ENCODE measurements at regions not wholly inside any gene's neighbourhood (a gene's known extent, or its start where the extent isn't known, plus 50 kb on each side); places are given as distances from the start of the nearest gene placed in this dataset.
"Not testable (repeated sequence)": the region's sequence is repeated elsewhere in the genome, so short reads cannot be mapped to it uniquely, and the experiment has no call there.

GRCh38 chr16:87143661-87144121 is 173.5 kb downstream of the C16orf95 start:
- DNase-seq: no peak

GRCh38 chr16:87144232-87144631 is 173.0 kb downstream of the C16orf95 start:
- DNase-seq: no peak

DNA sequence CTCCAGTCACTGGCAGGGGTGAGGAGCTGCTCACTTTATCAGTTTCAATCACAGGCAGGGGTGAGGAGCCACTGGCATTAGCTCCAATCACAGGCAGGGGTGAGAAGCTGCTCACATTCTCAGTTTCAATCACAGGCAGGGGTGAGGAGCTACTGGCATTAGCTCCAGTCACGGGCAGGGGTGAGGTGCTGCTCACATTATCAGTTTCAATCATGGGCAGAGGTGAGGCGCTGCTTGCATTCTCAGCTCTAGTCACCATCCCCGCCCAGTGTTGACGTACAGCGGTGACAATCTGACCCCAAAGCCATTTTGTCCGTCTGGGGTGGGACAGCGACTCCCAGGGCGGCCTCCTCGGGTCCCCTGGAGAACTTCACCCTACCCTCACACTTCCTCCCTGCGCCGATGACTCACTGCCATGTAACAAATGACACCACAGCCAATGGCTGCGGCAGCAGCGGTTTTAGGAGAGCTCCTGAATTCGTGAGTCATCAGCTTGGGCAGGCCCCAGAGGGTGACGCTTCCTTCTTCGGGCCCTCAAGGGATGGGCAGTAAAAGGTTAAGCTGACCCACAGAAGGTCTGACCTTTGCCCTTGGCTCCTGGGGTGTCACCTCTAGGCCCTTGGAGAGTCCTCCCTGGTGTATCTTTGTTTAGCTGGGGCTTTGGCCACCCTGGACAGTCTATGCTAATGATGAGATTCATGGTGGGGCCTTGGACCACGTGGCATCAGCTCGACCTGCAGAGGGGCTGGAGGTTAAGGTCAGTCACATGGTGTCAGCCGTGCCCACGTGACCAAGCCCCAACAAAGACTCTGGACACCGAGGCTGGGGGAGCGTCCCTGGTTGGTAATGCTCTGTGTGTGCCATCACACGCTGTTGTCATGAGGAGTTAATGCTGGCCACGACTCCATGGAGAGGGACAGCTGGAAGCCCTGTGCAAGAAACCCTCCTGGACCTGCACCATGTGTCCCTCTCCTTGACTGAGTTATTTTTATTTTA is 171.7 kb downstream of the C16orf95 start:
- no peak for DNase-seq

DNA sequence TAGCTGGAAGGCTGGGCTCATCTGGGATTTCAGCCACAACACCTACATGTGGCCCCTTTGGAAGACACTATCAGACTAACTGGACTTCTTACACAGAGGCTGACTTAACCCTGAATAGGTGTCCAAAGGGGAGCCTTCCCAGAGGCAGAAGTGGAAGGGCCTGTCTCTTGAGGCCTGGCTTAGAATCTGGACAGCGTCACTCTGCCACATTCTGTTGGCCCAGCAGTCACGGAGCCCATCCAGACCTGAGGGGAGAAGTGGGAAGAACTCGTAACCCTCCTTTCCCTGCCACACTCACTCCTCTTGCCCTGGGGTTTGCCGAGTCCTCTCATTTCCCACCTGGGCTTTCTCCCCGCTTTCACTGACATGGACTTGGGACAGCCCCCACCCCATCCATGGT is 170.5 kb downstream of the C16orf95 start:
- no peak for DNase-seq

DNA sequence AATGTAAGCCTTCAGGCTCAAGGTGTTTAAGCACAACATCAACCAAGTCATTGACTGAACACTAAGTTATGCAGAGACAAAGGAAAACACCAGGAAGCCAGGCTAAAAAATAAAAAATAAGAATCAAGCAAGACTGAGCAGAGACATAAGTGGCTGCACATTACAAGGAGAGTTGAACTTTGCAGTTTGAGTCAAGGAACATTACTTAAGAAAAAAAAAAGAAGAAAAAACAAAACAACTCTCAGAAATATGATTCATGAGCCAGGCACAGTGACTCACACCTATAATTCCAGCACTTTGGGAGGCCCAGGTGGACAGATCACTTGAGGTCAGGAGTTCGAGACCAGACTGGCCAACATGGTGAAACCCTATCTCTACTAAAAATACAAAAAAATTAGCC is 168.1 kb downstream of the C16orf95 start:
- DNase-seq: no peak

DNA sequence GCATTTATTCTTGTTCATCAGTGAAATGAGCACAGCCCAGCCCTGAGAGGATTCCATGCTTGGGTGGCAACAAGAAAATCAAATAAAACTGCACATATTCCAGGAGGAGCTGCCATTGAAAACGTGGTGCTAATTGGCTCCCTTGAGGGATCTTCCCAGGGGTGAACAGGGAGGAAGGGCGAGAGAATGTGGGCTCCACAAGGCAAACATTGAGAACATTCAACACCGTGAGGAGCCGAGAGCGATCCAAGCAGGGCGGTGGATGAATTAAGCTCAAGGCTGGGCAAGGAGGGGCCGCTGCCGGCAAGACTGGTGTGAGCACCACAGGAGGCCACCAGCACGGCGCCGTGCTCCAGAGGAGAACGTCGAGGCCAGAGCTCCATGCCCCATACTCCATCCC is 166.9 kb downstream of the C16orf95 start:
- no peak for DNase-seq

- no peak for DNase-seq
Measured at GRCh38 chr16:87150681-87151280, 166.4 kb downstream of the C16orf95 start.

- DNase-seq: no peak
Measured at GRCh38 chr16:87152221-87152755, 164.9 kb downstream of the C16orf95 start.

- DNase-seq: no peak
Measured at GRCh38 chr16:87153326-87153725, 163.9 kb downstream of the C16orf95 start.

DNA sequence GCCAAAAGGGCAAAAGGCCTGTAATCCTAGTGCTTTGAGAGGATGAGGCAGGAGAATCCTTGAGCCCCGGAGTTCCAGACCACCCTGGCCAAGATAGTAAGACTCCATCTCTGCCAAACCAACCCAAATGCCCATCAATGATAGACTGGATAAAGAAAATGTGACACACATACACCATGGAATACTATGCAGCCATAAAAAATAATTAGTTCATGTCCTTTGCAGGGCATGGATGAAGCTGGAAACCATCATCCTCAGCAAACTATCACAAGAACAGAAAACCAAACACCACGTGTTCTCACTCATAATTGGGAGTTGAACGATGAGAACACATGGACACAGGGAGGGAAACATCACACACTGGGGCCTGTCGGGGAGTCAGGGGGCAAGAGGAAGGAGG is 161.9 kb downstream of the C16orf95 start:
- DNase-seq: not testable (repeated sequence)

DNA sequence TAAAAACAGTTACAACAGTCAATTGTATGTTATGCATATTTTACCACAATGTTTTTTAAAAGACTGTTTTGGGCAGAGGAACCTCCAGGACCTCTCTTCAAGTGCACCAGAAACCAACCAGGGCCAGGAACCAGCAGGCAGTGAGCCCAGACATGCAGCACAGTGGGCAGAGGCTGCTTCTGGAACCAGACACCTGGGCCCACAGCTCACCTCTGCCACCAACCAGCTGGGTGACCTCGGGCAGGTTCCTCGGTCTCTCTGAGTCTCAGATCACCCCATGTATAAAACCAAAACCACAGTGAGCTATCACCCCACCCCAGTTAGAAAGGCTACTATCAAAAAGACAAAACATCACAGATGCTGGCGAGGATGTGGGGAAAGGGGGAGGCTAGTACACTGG is 161.0 kb downstream of the C16orf95 start:
- DNase-seq: no peak

DNA sequence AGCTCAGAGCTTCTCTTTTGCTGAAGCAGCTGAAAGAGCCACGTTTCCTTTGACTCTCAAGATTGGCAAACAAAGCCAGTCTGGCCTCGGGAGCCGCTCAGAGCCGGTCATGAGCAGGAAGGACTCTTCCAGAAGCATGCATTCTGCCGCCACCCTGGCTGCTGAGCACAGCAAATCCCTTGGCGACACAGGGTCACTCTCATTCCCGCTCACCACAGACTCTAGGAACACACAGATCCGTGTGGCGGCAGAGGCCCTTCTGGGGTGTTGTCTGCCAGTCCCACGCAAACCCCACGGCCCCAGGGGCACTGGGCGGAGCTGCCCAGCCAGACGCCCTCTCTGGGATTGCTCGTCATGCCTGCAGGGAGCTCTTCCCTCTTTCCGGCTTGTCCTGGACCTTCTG is 157.0 kb downstream of the C16orf95 start:
- DNase-seq: peak; percentile 32

DNA sequence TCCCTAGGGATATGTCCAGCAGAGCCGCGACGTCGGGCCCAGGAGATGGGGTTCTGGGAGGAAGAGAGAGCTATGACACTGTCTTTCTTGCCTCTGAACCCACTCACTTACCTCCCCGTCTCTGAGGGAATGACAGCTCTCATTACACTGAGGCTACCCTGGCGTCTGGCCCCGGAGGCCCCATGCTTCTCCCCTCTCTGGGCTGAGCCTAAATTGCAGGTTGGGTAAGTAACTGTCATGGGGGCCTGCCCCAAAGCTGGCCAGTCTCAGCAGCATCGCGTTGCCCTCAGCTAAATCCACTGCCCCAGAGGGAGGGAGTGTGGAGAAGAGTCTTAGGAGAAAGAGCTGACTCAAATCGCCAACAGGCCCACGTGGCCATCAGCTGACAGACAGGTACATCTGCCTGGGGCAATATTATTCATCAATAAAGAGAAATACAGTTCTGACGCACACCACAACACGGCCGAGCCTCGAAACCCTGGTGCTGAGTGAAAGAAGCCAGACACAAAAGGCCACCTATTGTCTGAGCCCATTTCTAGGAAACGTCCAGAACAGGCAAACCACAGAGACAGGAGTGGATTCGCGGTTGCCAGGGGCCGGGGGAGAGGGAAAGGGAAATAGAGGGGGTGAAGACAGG is 156.4 kb downstream of the C16orf95 start:
- no peak for DNase-seq

DNA sequence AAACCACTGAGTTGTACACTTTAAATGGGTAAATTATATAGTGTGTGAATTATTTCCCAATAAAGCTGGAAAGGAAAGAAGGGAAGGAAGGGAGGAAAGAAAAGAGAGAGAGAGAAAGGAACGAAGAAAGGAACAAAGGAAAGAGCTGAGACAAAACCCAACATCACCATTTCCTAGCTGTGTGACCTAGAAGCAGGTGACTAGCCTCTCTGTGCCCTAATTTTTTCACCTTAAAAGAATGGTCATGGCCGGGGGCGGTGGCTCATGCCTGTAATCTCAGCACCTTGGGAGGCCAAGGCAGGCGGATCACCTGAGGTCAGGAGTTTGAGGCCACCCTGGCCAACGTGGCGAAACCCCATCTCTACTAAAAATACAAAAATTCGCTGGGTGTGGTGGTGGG is 155.8 kb downstream of the C16orf95 start:
- not testable (repeated sequence) for DNase-seq

GRCh38 chr16:87161822-87162676 is 155.1 kb downstream of the C16orf95 start:
- DNase-seq: peak; percentile 48

DNA sequence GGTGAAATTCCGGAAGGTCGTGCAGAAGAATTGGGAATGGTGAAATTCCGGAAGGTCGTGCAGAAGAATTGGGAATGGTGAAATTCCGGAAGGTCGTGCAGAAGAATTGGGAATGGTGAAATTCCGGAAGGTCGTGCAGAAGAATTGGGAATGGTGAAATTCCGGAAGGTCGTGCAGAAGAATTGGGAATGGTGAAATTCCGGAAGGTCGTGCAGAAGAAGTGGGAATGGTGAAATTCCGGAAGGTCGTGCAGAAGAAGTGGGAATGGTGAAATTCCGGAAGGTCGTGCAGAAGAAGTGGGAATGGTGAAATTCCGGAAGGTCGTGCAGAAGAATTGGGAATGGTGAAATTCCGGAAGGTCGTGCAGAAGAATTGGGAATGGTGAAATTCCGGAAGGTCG is 154.4 kb downstream of the C16orf95 start:
- not testable (repeated sequence) for DNase-seq

DNA sequence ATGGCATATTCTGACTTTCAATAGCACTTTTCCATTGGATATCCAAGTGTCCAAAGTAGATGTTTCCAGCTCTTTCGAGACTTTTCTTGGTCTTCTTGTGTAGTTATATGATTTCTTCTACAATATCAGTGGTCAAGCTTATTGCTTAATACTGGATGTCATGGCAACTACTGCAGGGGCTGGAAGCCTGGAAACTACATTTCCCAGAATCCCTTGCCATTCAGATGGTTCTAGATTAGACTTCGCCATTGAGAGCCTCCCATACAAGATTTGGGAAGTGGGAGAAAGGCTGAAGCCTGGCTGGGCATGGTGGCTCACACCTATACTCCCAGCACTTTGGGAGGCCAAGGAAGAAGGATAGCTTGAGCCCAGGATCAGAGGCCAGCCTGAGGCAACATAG is 153.6 kb downstream of the C16orf95 start:
- DNase-seq: no peak

DNA sequence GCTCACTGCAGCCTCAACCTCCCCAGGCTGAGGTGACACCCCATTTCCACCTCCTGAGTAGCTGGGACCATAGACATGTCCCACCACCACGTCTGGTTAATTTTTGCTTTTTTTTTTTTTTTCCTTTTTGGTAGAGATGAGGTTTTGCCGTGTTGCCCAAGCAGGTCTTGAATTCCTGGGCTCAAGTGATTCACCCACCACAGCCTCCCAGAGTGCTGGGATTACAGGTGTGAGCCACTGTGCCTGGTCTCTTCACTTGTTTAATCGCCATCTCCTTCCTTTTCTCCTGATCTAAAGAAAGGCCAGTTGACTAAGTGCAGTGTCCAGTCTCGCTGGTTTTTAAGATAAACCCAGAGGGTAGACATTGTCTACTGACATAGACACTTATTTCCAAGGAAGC is 152.0 kb downstream of the C16orf95 start:
- DNase-seq: no peak

GRCh38 chr16:87165885-87166284 is 151.3 kb downstream of the C16orf95 start:
- DNase-seq: no peak

DNA sequence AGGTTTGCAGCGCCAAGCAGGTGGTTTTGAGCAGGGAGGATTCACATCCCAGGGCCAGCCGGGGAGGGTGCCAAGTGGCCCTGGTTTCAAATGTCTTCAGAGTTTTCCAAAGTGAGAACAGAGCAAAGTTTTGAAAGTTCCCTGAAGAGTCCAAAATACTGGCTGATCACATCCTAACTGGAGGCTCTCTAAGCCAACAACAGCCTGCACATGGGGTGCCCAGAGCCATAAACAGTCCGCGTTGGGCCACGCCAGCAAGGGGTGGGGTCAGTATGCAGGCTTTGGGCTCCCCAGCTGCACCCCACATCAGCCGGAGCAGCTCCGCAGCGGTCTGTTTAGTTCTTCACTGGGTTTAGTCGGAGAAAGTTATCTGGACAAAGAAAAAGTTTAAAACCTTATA is 150.9 kb downstream of the C16orf95 start:
- DNase-seq: no peak

GRCh38 chr16:87166934-87167333 is 150.3 kb downstream of the C16orf95 start:
- DNase-seq: no peak

DNA sequence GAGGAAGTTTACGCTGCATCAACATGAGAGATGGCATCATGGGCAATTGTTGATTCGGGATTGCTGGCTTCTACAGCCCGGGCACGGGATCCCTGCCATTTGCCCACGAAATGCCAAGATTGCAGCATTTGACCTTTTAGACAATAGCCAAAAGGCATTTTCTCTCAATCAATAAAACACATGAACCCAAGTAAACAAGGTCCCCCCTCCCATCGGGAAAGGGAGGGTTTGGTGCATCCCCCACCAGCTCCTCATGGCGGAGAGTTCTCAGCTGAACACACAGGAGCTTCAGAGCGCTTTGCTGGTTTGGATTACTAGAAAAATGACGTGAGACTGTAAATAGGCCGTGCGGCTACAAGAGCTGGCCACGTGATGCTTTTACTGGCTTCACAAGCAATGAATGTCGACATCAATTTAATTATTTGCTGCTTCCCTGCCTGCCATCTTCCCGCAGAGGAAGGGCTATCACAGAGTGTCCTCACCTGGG is 147.6 kb downstream of the C16orf95 start:
- DNase-seq: peak; percentile 68
